HG03060 (cell line): ENCODE measurements at regions not wholly inside any gene's neighbourhood (a gene's known extent, or its start where the extent isn't known, plus 50 kb on each side); places are given as distances from the start of the nearest gene placed in this dataset.

ENCODE experiments used
- ATAC-seq: cut with Tn5 transposase; IDR thresholded peaks from one replicate; pipeline ENCODE4 v1.9.1; 2021; ENCODE audit warnings: low read depth, moderate number of reproducible peaks; ENCODE audit not compliant: unreplicated experiment

DNA sequence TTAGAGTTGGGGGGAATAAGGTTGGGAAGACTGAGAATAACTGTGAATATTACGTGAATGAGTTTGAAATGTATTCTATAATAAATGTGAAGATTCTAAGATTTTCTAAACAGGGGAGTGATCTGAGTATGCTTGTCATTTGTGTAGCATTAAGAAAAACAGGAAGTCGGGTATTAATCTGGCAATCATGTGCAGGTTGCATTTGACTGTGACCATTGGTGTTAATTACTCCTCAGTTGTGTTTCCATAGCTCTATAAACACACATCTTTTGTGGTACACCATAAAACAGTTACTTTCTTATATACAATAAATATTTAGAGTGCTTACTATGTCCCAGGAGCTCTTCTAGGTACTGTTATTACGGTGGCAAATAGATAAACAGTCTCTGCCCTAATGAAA is 434.4 kb upstream of the PDE3A start:
- ATAC-seq, result no peak

DNA sequence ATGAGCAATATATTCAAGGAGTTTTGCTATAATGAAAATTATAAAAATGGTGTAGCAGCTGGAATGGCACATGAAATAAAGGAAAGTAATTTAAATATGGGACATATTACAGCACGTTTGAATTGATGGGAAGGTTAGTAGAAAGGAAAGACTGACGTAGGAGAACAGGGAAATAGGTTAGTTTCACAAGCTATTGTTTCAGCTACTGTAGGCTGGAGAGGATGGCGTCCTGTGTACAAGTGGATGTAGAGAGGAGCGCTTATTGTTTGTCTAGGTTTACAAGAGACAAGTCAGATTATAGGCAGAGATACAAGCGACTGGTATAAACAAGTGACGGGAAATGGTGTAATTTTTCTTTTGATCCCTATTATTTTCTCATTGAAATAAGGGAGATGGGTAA is 431.2 kb upstream of the PDE3A start:
- no peak for ATAC-seq

DNA sequence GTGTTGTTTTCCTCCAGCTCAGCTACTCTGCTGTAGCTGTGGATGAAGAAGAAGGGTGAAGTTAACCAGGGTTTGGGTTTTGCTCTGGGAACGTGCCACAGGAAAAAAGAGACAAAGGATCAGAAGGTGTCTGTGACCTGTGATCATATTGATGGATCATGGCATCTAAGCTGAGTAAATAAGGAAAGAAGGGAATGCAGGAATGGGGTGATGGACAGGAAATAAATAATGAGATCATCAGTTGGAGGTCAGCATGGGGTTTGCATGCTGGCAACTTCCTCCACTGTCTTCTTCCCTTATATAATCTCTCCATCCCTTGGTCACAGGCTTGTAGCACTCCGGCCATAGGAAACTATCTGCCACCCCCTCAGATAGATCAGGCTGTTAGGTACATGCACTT is 430.3 kb upstream of the PDE3A start:
- no peak for ATAC-seq

DNA sequence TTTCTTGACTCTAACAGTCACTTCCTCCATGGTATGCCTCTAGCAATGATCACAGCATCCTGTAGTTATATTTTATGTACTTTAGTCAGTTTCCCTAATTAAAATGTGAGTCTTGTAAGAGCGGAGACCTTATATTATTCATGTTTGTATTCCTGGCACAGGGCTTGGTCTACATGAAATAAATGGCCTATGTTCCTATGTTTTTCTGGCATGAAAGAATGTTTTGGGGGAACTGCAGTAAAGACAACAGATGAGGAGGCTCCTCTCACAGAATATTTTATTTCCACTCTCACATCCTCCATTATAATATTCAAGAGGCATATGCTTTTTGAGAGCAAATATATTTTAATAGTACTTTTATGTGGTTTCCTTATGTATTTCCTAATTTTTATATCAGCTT is 429.8 kb upstream of the PDE3A start:
- no peak for ATAC-seq

DNA sequence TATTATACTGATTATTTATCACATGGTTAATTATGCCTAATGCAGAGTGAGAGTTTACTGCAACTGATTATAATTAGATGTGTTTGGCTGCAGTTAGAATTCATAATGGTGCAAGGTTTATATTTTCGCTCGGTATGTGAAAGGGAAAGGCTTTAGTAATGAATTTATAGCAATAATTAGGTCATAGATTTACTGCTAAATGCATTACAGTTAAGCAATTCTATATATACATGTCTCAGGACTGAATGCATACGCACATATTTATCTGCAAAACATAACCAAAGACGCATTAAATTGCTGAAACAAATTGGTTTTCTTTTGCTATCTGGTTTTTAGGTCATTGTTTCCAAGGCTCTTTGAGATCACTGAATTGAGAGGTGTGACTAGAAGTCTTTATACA is 428.1 kb upstream of the PDE3A start:
- ATAC-seq, result no peak

DNA sequence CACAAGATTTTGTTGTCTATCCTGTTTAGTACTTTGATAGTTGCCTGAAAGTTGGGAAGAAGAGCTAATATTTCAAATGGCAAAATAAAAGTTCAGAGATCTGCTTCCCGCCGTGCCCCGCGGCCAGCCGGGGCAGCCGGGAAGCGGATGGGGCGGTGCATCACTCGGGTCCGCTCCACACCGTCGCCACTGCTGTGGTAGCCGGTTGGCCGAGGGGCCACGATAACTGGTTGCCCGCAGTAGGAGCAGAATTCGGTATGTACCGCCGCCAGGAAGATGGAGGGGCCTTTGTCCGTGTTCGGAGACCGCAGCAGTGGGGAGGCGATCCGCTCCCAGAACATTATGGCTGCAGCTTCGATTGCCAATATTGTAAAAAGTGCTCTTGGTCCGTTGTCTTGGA is 427.2 kb upstream of the PDE3A start:
- ATAC-seq, result no peak

DNA sequence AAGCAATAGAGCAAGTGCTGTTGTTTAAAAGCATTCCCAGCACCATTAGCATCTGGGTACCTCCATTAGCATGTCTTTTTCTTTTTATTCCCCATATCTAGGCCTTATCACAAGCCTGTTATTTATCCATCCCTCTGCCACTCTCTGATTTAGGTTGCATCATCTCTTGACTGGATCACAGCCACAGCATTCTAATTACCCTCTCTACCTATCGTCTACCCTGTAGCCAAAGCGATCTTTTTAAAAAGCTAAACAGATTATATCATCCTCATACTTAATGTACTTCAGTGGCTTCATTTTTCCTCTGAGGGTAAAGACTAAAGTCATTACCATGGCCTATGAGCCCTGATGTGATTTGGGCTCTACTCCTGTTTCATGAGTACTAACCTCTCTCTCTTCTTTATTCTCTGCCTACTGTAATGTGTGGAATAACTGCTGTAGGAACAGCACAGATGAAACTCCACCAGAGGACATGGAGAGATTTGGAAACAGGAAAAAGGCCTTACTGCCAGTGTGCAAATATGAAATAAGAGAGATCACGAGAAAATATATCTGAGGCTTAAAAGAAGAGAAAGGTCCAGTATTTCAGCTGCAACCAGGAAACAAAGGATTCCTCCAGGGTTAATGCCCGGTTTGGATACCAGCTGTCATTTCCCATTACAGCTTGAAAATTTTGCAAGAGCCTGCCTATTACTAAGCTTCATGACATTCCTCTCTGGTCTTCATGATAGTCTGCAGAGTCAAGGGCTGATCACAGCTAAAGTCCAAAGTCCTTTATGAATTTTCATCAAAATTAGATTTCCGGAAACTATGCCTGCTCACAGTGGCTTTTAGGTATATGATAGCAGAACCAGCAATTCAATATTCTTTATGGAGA is 422.5 kb upstream of the PDE3A start:
- no peak for ATAC-seq

DNA sequence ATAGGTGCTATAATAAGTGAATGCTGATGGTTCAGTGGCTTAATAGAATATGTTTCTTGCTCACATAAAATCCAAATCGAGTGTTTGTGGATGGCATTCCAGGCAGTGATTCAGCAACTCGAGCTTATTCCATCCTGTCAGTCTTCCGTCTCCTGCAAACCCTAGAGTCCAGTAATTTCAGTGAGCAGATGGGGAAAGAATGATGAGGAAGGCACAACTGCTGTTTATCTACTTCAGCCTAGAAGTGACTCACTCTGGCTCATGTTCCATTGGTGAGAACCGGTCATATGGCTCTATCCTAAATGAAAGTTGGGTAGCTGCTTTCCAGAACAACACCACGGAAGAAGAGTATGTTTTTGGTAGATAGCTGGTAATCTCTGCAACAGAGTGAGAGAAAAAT is 421.8 kb upstream of the PDE3A start:
- ATAC-seq, result no peak

DNA sequence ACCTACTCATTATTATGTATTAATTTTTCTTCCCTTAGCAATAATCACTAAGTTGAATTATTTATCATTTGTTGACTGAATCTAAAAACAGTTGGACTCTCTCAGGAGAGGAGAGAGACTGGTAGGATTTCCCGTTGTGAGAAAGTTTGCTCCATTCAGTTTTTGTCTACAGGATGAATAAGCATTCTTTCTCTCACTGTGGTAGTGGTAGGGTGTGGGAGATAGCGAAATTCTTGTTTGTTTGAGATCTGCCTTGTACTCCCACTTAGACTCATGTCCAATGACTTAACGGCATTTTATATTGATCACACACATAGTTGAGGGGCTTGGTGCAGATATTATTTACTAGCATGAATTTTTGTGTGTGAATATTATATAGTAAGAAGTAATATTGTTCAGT is 421.0 kb upstream of the PDE3A start:
- no peak for ATAC-seq

DNA sequence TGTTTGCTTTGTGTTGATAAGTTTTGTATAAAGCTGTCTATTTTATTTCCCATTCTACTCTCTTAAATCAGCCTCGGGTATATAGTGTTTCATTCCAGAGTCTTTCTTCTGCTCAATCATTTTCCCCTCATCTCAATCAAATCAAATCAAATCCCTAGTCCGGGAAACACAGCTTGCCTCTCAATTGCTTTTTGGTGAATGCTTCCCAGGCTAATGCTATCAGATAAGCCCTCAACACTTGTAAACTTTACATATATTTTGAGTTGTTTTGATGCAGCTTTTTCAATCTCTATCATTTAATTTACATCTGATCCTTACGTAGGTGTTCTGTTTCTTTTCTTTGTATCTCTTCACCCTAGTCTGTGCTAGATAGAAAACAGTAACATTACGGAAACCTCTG is 416.7 kb upstream of the PDE3A start:
- no peak for ATAC-seq

DNA sequence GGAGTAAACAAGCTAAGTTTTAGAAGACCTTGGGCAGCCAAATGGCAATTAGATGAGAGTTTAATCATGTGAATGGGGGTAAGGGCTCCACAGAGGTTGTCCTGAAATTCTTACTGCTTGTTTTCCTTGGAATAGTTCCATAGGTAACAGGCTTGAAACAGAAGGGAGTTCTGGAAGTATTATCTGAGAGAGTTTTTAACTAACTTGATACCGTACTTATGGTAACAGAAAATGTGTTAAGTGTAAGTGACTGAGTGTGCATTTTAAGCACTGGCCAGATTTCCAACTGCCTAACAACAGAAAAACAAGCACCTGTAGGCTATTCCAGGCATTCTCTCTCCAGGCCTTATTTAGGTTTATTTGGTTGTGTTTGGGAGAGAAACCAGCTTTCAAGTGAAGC is 414.6 kb upstream of the PDE3A start:
- ATAC-seq, result no peak

DNA sequence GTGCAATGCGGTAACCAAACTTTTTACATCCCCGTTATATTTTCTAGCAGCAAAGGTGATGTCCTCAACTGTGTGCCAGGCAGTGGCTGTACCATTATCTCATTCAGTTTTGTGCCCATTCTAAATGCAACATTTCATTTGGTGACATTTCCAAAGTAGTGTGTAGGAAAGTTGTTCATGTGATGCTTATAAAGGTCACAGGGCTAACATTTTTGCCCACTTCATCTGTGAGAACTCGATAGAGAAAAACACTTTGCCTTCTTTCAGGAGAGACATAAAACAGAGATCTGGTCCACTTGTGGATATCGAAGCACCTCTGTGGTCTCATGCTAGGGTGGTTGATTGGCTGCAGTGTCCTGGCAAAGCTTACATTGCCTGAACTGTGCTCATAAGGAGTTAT is 414.2 kb upstream of the PDE3A start:
- no peak for ATAC-seq

DNA sequence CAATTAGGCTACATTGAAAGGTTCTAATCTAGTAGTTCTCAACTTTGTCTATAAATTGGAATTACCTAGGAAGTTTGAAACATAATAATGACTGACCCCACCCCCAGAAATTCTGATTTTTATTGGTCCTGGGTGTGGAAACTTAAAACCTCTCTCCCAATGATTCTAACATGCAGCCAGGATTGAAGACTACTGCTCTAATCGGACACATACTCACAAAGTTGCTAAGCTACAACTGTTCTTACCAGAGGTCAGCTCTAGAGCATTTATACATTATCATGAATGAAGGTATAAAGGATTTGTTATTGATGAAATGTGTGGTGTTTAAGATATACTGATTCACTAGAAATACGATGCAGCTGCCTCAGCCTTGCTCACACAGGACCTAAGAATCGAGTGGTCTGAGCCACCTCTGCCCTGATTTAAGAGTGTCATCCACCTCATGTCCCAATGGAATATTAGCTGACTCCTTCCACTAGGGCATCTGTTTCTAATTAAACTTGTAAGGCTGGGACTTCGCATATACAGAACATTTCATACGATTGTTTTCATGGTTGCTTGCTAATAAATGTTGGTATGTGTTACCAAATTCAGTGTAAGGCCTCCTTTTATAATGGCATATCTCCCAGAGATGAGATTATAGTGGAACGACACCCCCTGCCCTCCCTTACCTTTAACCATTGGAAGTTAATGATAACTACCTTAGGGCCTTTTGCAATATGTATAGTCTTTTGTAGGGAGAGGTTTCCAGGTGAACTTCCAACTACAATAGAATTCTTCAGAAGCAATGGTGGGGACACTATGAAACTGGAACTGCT is 410.8 kb upstream of the PDE3A start:
- no peak for ATAC-seq

DNA sequence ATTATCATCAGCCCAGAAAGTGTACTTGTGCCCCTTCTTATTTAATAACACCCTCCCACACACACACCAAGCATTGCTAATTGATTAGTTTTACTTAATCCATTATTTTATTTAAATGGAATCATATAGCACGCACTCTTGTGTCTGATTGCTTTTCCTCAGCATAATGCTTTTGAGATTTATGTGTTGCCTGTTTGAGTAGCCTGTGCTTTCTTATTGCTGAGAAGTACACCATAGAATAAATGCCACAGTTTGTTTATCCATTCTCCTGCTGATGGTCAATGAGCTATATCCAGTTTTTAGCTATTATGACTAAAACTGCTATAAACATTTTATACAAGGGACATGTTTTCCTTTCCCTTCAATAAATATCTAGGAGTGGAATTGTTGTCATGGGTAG is 409.9 kb upstream of the PDE3A start:
- no peak for ATAC-seq

DNA sequence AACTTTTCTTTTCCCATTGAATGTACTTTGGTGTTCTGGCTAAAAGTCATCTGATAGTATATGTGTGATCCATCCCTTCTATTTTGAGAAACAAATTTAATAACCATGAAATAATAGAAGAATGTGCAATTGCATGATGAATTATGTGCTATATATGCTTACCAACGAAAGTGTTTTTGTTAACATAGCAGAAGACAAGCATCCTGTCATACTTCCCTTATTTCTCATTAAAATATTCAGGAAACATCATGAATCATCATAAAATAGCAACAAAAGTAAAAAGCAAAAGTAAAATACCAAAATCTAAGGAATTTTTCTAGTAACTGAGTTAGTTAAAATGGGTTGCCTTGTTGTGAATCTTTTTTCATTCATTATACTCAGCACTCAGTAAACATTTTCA is 409.0 kb upstream of the PDE3A start:
- no peak for ATAC-seq

DNA sequence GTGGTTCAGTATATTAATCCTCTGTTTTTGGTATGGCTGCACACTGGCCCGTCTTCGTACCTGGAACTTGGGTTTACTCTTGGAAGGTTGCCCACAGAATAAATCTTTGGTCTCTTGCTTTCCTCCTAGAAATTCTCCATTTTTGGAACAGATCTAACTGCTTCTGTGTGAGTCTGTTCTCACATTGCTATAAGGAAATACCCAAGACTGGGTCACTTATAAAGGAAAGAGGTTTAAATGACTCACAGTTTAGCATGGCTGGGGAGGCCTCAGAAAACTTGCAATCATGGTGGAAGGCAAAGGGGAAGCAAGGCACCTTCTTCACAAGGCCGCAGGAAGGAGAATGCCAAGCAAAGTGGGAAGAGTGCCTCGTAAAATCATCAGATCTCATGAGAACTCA is 407.8 kb upstream of the PDE3A start:
- ATAC-seq, result no peak

DNA sequence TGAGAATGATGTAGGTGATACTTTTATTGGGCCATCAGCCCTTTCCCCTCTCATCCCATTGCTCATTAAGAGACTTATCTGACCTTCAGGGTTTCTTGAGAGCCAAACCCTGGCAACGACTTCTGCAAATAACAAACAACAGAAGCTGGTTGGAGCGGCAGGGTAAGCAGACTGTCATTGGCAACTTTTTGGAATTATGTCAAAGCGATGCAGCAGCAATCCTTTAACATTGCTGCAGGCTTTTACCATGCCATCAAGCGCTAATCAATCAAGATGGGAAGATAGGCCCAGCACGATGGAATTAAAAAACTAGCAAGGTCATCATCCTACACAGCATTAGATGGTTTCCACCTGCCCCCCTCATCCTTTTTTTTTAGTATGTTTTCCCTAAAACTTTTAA is 406.1 kb upstream of the PDE3A start:
- ATAC-seq, result no peak

DNA sequence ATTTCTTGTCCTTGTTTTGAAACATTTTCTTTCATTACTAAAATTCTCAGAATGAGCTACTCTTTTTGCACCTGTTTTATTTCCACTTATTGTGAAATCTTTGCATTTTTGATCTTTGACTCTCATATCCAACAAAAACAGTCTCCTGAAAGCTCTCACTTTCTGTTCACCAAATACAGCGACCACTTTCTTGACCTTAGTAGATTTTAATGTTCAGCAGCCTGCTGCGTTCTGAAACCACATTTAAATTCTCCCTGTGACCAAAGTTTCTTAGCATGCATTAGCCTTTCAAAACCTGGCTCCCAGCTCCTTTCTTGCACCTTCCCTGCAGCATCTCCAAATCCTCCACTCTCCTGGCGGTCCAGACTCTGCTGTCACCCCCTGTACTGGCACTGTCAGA is 404.4 kb upstream of the PDE3A start:
- ATAC-seq, result no peak

DNA sequence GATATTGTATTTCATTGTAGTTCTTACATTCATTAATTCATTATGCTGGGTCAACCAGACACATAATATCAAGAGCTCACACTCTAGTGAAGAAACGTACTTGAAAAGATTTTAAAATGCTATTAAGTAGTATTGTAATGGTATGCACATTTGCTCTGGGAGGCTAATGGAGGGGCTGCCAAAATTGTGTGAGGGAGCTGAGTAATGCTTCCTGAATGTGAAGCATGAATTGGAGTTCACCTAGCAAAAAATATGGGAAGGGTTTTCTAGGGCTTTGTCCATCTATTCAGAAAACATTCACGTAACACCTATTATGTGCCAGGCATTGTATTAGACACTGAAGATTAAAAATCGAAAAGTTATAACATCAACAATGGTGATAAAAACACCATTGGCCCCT is 403.8 kb upstream of the PDE3A start:
- no peak for ATAC-seq

DNA sequence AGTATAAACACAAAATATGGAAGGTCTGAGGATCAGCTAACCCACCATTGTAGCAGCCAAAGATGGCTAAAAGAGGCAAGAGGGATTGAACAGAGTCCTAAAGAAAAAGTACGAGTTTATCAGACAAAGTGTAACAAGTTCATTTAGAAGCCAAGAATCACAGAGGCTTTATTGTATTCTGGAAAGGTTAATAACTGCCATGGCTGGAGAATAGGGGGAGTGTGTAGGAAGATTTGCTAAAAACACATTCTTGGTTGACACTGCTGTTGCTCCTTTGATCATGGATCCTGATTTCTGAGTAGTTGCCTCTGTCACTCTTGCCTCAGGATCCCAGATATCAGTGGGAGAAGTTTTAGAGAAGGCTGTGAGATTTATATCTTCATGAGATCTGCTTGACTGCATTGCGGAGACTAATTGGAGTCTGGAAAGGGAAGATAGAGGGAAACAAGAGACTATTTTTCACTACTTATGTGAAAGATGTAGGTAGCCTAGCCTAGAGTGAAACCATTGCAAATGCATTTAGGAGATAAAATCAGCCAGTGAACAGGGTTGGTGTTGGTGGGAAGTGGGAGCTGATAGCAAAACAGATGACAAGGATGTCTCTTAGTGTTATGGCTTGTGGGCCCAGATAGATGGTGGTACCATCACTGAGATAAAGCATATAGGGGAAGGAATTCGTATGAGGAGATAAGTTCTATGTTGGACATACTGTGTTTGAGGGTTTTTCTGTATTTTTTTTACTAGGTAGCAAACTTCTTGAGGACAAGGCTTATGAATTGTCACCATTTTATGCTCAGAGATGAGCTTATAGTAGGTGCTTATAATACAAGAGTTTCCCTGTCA is 402.9 kb upstream of the PDE3A start:
- ATAC-seq, result no peak

DNA sequence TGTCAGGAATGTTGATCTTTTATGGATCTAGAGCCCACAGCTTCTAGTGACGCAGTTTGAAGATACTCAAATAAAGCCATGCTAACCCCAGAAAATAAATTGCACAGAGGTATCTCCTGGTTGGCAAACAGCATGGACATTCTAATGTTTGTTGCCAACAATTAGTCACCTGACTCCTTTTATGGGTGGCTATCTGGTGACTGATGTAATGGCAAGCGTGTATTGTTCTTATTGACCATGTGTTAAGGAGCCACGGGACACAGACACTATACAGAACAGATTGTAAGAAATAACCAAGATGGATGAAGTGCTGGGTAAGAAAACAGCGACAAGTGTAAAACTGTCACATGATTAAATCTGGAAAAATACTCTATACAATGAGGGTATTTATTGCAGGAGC is 401.3 kb upstream of the PDE3A start:
- ATAC-seq, result no peak
